ENCODE measurements at regions not wholly inside any gene's neighbourhood (a gene's known extent, or its start where the extent isn't known, plus 50 kb on each side); places are given as distances from the start of the nearest gene placed in this dataset.
"Not testable (repeated sequence)": the region's sequence is repeated elsewhere in the genome, so short reads cannot be mapped to it uniquely, and the experiment has no call there.

DNA sequence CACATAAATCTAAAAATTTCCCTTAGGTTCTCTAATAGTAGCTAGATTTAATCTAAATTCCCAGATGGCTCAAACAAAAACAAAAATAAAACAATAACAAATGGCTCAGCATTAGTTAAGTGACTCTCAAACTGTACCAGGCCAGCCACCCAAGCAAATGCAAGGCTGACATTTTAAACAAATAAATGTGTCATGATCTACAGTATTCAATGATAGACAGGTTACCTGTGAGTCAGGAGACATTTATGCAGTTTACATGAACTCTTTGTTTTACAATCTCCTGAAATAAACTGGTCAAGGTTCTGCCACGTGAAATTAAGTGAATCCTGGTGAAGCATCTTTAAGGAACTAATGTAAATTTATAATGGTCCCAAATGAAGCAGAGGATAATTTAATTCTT is 580.2 kb upstream of the PTPRD start:
- no peak overlapping the region for H3K27ac ChIP-seq
- TF ChIP-seq, protein P1, sequence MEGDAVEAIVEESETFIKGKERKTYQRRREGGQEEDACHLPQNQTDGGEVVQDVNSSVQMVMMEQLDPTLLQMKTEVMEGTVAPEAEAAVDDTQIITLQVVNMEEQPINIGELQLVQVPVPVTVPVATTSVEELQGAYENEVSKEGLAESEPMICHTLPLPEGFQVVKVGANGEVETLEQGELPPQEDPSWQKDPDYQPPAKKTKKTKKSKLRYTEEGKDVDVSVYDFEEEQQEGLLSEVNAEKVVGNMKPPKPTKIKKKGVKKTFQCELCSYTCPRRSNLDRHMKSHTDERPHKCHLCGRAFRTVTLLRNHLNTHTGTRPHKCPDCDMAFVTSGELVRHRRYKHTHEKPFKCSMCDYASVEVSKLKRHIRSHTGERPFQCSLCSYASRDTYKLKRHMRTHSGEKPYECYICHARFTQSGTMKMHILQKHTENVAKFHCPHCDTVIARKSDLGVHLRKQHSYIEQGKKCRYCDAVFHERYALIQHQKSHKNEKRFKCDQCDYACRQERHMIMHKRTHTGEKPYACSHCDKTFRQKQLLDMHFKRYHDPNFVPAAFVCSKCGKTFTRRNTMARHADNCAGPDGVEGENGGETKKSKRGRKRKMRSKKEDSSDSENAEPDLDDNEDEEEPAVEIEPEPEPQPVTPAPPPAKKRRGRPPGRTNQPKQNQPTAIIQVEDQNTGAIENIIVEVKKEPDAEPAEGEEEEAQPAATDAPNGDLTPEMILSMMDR (IDR thresholded peaks at IDR 0.05): no peak
- TF ChIP-seq ZFX (IDR thresholded peaks at IDR 0.05; ENCODE audit: borderline replicate concordance): no peak

DNA sequence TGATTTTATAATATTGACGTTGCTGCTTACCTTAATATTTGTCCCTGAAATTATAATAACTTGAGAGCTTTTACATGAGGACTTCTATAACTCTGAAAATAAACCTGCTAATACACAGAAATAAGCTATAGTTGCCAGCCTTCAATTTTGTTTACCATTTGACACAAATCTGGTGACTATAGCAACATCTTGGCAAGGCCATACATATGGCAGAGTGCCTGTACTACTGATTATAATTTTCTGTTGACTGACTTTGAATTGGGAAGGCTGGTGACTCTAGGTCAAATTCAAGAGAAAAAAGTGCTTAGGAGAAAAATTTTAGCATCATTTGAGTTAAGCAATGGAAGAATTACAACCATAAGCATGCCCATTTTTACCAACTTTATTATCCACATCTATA is 581.4 kb upstream of the PTPRD start:
- TF ChIP-seq, protein P1 (IDR thresholded peaks at IDR 0.05): no peak
- TF ChIP-seq ZFX (IDR thresholded peaks at IDR 0.05; ENCODE audit: borderline replicate concordance): no peak
- no peak overlapping the region for H3K27ac ChIP-seq

- not testable (repeated sequence) for H3K27ac ChIP-seq
Measured at GRCh38 chr9:11196840-11197365, 584.1 kb upstream of the PTPRD start.

- TF ChIP-seq ZFX (IDR thresholded peaks at IDR 0.05; ENCODE audit: borderline replicate concordance): no peak
- TF ChIP-seq, protein P1 (IDR thresholded peaks at IDR 0.05): no peak
- no peak overlapping the region for H3K27ac ChIP-seq
Measured at GRCh38 chr9:11199335-11199734, 586.5 kb upstream of the PTPRD start.

GRCh38 chr9:11204521-11204920 is 591.7 kb upstream of the PTPRD start:
- TF ChIP-seq, protein P1 (IDR thresholded peaks at IDR 0.05): no peak
- TF ChIP-seq ZFX (IDR thresholded peaks at IDR 0.05; ENCODE audit: borderline replicate concordance): no peak
- no peak overlapping the region for H3K27ac ChIP-seq

GRCh38 chr9:11206925-11207324 is 594.1 kb upstream of the PTPRD start:
- TF ChIP-seq, protein P1 (IDR thresholded peaks at IDR 0.05): no peak
- no peak for TF ChIP-seq ZFX (IDR thresholded peaks at IDR 0.05; ENCODE audit: borderline replicate concordance)
- H3K27ac ChIP-seq: no peak overlapping the region

GRCh38 chr9:11233696-11234095 is 620.9 kb upstream of the PTPRD start:
- TF ChIP-seq ZFX (IDR thresholded peaks at IDR 0.05; ENCODE audit: borderline replicate concordance): no peak
- TF ChIP-seq, protein P1 (IDR thresholded peaks at IDR 0.05): no peak
- H3K27ac ChIP-seq: no peak overlapping the region

DNA sequence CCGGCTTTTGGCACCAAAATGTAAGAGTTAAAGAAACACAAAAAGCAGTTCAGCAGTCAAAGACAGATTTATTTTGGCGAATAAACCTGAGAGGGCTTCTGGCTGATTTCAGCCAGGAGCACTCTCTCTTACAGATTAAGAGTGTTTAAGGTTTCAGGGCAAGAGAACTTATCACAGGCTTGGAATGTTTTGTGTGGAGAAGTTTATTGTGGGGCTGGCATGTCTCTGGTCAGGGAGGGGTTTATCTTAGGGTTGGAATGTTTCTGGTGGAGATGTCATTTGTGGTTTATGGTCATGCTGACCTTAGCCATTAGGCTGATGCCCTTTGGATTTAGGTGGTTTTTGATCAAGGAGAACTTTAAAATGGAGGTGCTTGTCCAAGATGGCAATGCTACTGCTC is 622.3 kb upstream of the PTPRD start:
- no peak overlapping the region for H3K27ac ChIP-seq
- no peak for TF ChIP-seq ZFX (IDR thresholded peaks at IDR 0.05; ENCODE audit: borderline replicate concordance)
- TF ChIP-seq, protein P1 (IDR thresholded peaks at IDR 0.05): no peak

Measured in 22Rv1 (cell line).